Pancreas (tissue), 10 donors: ENCODE measurements at regions not wholly inside any gene's neighbourhood (a gene's known extent, or its start where the extent isn't known, plus 50 kb on each side); places are given as distances from the start of the nearest gene placed in this dataset.

Experiments used
- ATAC-seq, 4 donors: fragments of 200-7000 bp; cut with Tn5 transposase; one replicate each; pipeline versions ENCODE4 v1.8.0 to v1.9.1; 2020; ENCODE audit warnings: mild to moderate bottlenecking in 4 of 4, moderate library complexity in 4 of 4
- DNase-seq, 6 donors: peaks; one replicate each; pipeline ENCODE4 v3.0.0-alpha.2; 2020
- FAIRE-seq: peaks from 2 replicates; lab custom pipeline; 2012; peaks lifted over from hg19 to GRCh38; lab: Jason Lieb, UNC
- H3K27ac ChIP-seq, 4 donors: fragments of 200-600 bp; sonication (generic); 1 replicate in 3 of 4; 2 replicates in 1 of 4; pipeline versions ENCODE4 v1.5.0 to v1.8.0; 2020
- H3K27me3 ChIP-seq, 4 donors: fragments of 200-600 bp; one replicate each; pipeline ENCODE4 v1.8.0; 2021
- H3K36me3 ChIP-seq, 3 donors: fragments of 200-600 bp; sonication (generic) in 1 of 3; one replicate each; pipeline versions ENCODE4 v1.5.0 to v1.8.0; 2020 to 2021
- H3K4me1 ChIP-seq, 3 donors: fragments of 200-600 bp; one replicate each; pipeline ENCODE4 v1.8.0; 2021
- H3K4me3 ChIP-seq, 4 donors: fragments of 200-600 bp; sonication (generic) in 2 of 4; one replicate each; pipeline versions ENCODE4 v1.5.0 to v1.8.0; 2020 to 2021
- H3K9me3 ChIP-seq, 4 donors: fragments of 200-600 bp; one replicate each; pipeline ENCODE4 v1.8.0; 2021
- CTCF ChIP-seq, 4 donors: fragments of 200-600 bp; sonication (generic) in 3 of 4; IDR thresholded peaks; one replicate each; pipeline versions ENCODE4 v1.5.0 to v1.8.0; 2021; ENCODE audit warnings: antibody characterized with exemption in 4 of 4
- WGBS, 2 donors: extraction: QIAGEN DNeasy Blood & Tissue Kit; methylation state at CpG; one replicate each; pipeline ENCODE4 v1.1.7; 2013; 5-methylcytosine and 5-hydroxymethylcytosine counted together
- intact Hi-C, 3 donors: fragments of 100-400 bp; cut with DNase I; formaldehyde crosslinking; loops; one replicate each; pipeline versions ENCODE4 v1.11.1 to v1.14.2; 2022
- donor health status: healthy with polysubstance abuse.
- donor health status: DM: no; HTN: no; CAD: no; lungs with moderate emphysema.
- donor health status: DM: no; HTN: no; CAD: no.
- donor health status: control.
- donor health status: control.
- donor health status: Bipolar disorder and iron deficiency.
- donor health status: DM: yes; HTN: yes; CAD: no.
- donor health status: DM: no; HTN: no; CAD: no.
- donor health status: DM: no; HTN: no; CAD: no.
- donor health status: DM: yes; HTN: yes; CAD: no.

- WGBS, 2 donors: 72 to 77% methylated on average over 14 of the region's 14 CpGs
- Histone ChIP-seq H3K27me3 (no peaks in the 10 kb centered on the region), H3K27ac (no peak overlapping the region), H3K36me3 (no peaks in the 10 kb centered on the region), H3K9me3 (no peaks in the 10 kb centered on the region), H3K4me1 (no peaks in the 10 kb centered on the region), H3K4me3 (no peak overlapping the region)
- no peak for DNase-seq
- no peak for FAIRE-seq
- intact Hi-C loops: no loop called here
- ATAC-seq: no peak
- no peak for TF ChIP-seq CTCF (IDR thresholded peaks at IDR 0.05)
Measured at GRCh38 chr12:111221062-111222026, 147.6 kb downstream of the PHETA1 start.

- intact Hi-C loops: no loop called here
- DNase-seq: no peak
- no peaks in the 10 kb centered on the region for H3K36me3 ChIP-seq
- no peaks in the 10 kb centered on the region for H3K9me3 ChIP-seq
- H3K4me3 ChIP-seq: no peak overlapping the region
- WGBS, 2 donors: 94 to 97% methylated on average over 1 of the region's 1 CpG
- TF ChIP-seq CTCF (IDR thresholded peaks at IDR 0.05): no peak
- H3K4me1 ChIP-seq: no peaks in the 10 kb centered on the region
- H3K27ac ChIP-seq: no peak overlapping the region
- H3K27me3 ChIP-seq: no peaks in the 10 kb centered on the region
- no peak for FAIRE-seq
- ATAC-seq: no peak
Measured at GRCh38 chr12:111220363-111220762, 148.5 kb downstream of the PHETA1 start.

GRCh38 chr12:111219440-111219839, 149.5 kb downstream of the PHETA1 start:
- Histone ChIP-seq H3K4me1 (no peaks in the 10 kb centered on the region), H3K27me3 (no peaks in the 10 kb centered on the region), H3K9me3 (no peaks in the 10 kb centered on the region), H3K36me3 (no peaks in the 10 kb centered on the region), H3K4me3 (no peak overlapping the region), H3K27ac (no peak overlapping the region)
- ATAC-seq (no peak), DNase-seq (no peak), FAIRE-seq (no peak)
- TF ChIP-seq CTCF (IDR thresholded peaks at IDR 0.05): no peak
- intact Hi-C loops: no loop called here
- WGBS, 2 donors: 68 to 94% methylated on average over 2 of the region's 2 CpGs

- TF ChIP-seq CTCF (IDR thresholded peaks at IDR 0.05): no peak
Measured at GRCh38 chr12:111218499-111218898, 150.4 kb downstream of the PHETA1 start.

More at GRCh38 chr12:111218499-111218898, 150.4 kb downstream of the PHETA1 start:
- 75 to 78% methylated on average over 6 of the region's 6 CpGs for WGBS, 2 donors
- Histone ChIP-seq H3K27ac (no peak overlapping the region), H3K36me3 (no peaks in the 10 kb centered on the region), H3K4me3 (no peak overlapping the region), H3K27me3 (no peaks in the 10 kb centered on the region), H3K4me1 (no peaks in the 10 kb centered on the region), H3K9me3 (no peaks in the 10 kb centered on the region)
- intact Hi-C loops: no loop called here
- FAIRE-seq: no peak
- no peak for DNase-seq
- no peak for ATAC-seq
